Ascending aorta (tissue), 2 donors: ENCODE measurements at regions not wholly inside any gene's neighbourhood (a gene's known extent, or its start where the extent isn't known, plus 50 kb on each side); places are given as distances from the start of the nearest gene placed in this dataset.

Experiments used
- DNase-seq, 2 donors: peaks; one replicate each; pipeline ENCODE4 v3.0.0-alpha.2; 2019; ENCODE audit warnings: low spot score in 2 of 2
- H3K27ac ChIP-seq, 2 donors: fragments of 200-600 bp; sonication (generic); one replicate each; pipeline ENCODE4 v1.5.1; 2016 to 2017; ENCODE audit warnings: mild to moderate bottlenecking in 1 of 2
- H3K27me3 ChIP-seq: fragments of 200-600 bp; sonication (generic); one replicate; pipeline ENCODE4 v1.5.1; 2017
- H3K36me3 ChIP-seq, 2 donors: fragments of 200-600 bp; sonication (generic); one replicate each; pipeline ENCODE4 v1.5.1; 2016
- H3K4me1 ChIP-seq, 2 donors: fragments of 200-600 bp; sonication (generic); one replicate each; pipeline ENCODE4 v1.5.1; 2016 to 2017; ENCODE audit warnings: mild to moderate bottlenecking in 1 of 2
- H3K4me3 ChIP-seq, 2 donors: fragments of 200-600 bp; sonication (generic); one replicate each; pipeline ENCODE4 v1.5.1; 2016 to 2017; ENCODE audit warnings: mild to moderate bottlenecking in 1 of 2
- H3K9me3 ChIP-seq, 2 donors: fragments of 200-600 bp; sonication (generic); one replicate each; pipeline ENCODE4 v1.5.1; 2016
- intact Hi-C: fragments of 100-400 bp; cut with DNase I; formaldehyde crosslinking; loops from one replicate; pipeline ENCODE4 v1.15.1; 2023
- TF ChIP-seq, protein P1 (sequence below), 3 experiments: fragments of 200-600 bp in 2 of 3; fragments of 450-650 bp in 1 of 3; sonication (generic) in 2 of 3; IDR thresholded peaks; one replicate each; pipeline ENCODE4 v1.5.1; 2016 to 2019; ENCODE audit warnings: antibody characterized with exemption in 3 of 3, mild to moderate bottlenecking in 1 of 3, moderate library complexity in 1 of 3

DNA sequence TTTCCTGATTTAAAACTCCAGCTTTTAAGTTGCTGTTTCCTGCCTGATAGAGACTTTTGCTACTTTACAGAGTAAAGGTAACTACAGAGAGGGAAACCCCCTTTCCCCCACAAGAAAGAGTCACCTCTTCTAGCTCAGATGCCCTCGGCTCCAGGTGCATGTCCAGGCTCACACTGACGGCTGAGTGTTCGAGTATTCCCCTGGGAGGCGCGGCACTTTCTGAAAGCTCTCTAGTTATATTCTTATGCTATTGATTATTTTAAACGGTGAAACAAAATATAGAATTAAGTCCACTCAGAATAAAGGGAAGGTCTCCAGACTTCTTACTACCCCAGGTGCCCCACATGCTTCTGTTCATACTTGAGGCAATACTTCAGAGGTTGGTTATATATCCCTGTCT, 160.3 kb upstream of the FMN2 start:
- Histone ChIP-seq H3K27me3 (no peaks in the 10 kb centered on the region), H3K4me1 (no peaks in the 10 kb centered on the region), H3K27ac (no peak overlapping the region), H3K36me3 (no peaks in the 10 kb centered on the region), H3K4me3 (no peak overlapping the region), H3K9me3 (no peaks in the 10 kb centered on the region)
- intact Hi-C loops: no loop called here
- DNase-seq: no peak
- TF ChIP-seq, protein P1, sequence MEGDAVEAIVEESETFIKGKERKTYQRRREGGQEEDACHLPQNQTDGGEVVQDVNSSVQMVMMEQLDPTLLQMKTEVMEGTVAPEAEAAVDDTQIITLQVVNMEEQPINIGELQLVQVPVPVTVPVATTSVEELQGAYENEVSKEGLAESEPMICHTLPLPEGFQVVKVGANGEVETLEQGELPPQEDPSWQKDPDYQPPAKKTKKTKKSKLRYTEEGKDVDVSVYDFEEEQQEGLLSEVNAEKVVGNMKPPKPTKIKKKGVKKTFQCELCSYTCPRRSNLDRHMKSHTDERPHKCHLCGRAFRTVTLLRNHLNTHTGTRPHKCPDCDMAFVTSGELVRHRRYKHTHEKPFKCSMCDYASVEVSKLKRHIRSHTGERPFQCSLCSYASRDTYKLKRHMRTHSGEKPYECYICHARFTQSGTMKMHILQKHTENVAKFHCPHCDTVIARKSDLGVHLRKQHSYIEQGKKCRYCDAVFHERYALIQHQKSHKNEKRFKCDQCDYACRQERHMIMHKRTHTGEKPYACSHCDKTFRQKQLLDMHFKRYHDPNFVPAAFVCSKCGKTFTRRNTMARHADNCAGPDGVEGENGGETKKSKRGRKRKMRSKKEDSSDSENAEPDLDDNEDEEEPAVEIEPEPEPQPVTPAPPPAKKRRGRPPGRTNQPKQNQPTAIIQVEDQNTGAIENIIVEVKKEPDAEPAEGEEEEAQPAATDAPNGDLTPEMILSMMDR (IDR thresholded peaks at IDR 0.05): no peak

DNA sequence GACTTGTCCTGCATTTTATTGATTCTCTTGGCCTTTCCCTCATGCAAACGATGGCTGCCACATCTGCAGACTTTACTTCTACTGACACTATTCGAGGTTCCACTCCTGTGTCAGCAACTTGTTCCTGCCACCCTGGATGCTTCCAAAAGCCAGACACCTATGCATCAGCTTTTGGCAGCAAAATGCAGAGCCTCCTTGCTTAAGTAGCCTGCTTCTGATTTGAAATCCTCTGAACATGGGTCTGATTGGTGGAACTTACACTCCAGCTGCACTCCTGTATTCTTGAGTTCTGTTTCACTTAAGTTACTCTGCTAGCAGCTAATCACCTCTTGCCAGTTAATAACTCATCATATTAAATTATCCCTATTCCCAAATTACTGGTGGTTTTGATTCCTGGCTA, 152.1 kb upstream of the FMN2 start:
- TF ChIP-seq, protein P1 (IDR thresholded peaks at IDR 0.05): no peak
- intact Hi-C loops: no loop called here
- Histone ChIP-seq H3K9me3 (no peaks in the 10 kb centered on the region), H3K4me3 (no peak overlapping the region), H3K36me3 (no peaks in the 10 kb centered on the region), H3K27me3 (no peaks in the 10 kb centered on the region), H3K27ac (no peak overlapping the region), H3K4me1 (no peaks in the 10 kb centered on the region)
- DNase-seq: no peak

DNA sequence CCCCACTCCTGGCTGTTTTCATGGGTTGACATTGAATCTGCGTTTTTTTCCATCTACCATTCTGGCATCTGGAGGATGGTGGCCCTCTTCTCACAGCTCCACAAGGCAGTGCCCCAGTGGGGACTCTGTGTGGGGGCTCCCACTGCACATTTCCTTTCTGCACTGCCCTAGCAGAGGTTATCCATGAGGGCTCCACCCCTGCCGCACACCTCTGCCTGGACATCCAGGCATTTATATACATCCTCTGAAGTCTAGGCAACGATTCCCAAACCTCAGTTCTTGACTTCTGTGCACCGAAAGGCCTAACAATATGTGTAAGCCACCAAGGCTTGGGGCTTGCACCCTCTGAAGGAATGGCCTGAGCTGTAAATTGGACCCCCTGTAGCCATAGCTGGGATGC, 147.9 kb upstream of the FMN2 start:
- intact Hi-C loops: no loop called here
- no peaks in the 10 kb centered on the region for H3K36me3 ChIP-seq
- H3K27me3 ChIP-seq: no peaks in the 10 kb centered on the region
- DNase-seq: no peak
- no peak overlapping the region for H3K4me3 ChIP-seq
- TF ChIP-seq, protein P1 (IDR thresholded peaks at IDR 0.05): no peak
- H3K27ac ChIP-seq: no peak overlapping the region
- no peaks in the 10 kb centered on the region for H3K4me1 ChIP-seq
- H3K9me3 ChIP-seq: no peaks in the 10 kb centered on the region

DNA sequence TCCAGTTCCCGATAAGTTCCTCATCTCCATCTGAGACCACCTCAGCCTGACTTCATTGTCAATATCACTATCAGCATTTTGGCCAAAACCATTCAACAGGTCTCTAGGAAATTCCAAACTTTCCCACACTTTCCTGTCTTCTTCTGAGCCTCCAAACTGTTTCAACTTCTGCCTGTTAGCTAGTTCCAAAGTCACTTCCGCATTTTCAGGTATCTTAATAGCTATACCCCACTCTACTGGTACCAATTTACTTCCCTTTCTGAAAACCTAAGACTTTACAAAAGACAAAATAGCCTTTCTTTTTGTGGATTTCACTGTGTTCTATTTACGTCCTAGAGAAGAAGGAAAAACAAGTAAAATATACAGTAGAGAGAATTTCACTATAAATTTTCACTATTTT, 147.0 kb upstream of the FMN2 start:
- intact Hi-C loops: no loop called here
- TF ChIP-seq, protein P1 (IDR thresholded peaks at IDR 0.05): no peak
- Histone ChIP-seq H3K36me3 (no peaks in the 10 kb centered on the region), H3K4me3 (no peak overlapping the region), H3K9me3 (no peaks in the 10 kb centered on the region), H3K4me1 (no peaks in the 10 kb centered on the region), H3K27ac (no peak overlapping the region), H3K27me3 (no peaks in the 10 kb centered on the region)
- DNase-seq: no peak

DNA sequence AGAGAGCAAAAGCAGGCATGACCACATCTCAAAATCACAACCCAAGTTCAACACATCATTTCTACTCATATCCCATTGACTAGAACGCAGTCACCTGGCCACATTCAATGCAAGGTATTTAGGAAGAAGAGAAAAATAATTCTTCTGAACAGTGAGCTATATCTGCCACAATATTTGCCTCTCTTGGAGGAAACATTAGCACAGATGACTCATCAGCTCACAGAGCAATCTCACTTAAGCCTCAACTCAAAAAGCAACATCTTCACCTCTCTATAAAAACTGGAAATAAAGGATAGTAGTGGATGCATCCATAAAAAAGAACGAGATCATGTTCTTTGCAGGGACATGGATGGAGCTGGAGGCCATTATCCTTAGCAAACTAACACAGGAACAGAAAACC, 143.9 kb upstream of the FMN2 start:
- intact Hi-C loops: no loop called here
- no peaks in the 10 kb centered on the region for H3K36me3 ChIP-seq
- H3K27me3 ChIP-seq: no peaks in the 10 kb centered on the region
- H3K4me1 ChIP-seq: no peaks in the 10 kb centered on the region
- H3K4me3 ChIP-seq: no peak overlapping the region
- TF ChIP-seq, protein P1 (IDR thresholded peaks at IDR 0.05): no peak
- no peaks in the 10 kb centered on the region for H3K9me3 ChIP-seq
- no peak overlapping the region for H3K27ac ChIP-seq
- no peak for DNase-seq

DNA sequence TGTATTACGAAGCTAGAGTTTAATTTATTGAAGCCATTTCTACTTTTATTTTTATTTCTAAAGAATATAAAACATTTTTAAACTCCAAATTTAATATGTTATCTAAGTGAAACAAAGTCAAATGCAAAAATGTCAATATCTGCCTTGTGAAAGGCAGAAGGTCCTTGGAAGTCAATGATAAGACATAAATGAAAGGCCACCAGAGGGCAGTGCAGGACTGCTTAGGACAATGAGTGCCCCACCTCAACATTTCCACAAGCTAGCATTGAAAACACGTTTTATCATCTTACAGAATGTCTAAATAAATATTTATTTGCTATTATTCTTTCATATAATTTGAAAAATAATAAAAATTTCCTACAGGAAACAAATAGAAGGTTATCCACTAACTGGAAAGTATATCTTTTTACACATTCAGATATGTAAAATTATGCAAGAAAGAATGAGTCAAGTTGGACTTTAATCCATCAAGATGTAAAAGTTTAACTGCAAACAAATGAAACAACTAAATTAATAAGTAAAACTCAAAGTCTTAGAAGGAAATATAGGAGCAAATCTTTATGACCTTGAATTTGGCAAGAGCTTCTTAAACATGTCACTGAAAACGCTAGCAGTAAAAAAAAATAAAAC, 140.1 kb upstream of the FMN2 start:
- no peaks in the 10 kb centered on the region for H3K9me3 ChIP-seq
- intact Hi-C loops: no loop called here
- no peak for DNase-seq
- H3K36me3 ChIP-seq: no peaks in the 10 kb centered on the region
- no peak overlapping the region for H3K27ac ChIP-seq
- no peaks in the 10 kb centered on the region for H3K4me1 ChIP-seq
- H3K4me3 ChIP-seq: no peak overlapping the region
- TF ChIP-seq, protein P1 (IDR thresholded peaks at IDR 0.05): peak in 2 of 3 experiments; percentile 43 to 62
- no peaks in the 10 kb centered on the region for H3K27me3 ChIP-seq
